ENCODE measurements at regions not wholly inside any gene's neighbourhood (a gene's known extent, or its start where the extent isn't known, plus 50 kb on each side); places are given as distances from the start of the nearest gene placed in this dataset.

GRCh38 chr3:148106062-148106461, 591.6 kb upstream of the AGTR1 start:
- H3K27ac ChIP-seq, result no peak overlapping the region
- TF ChIP-seq CTCF (IDR thresholded peaks at IDR 0.05 in 4 of 5, conservative IDR thresholded peaks at IDR 0.05 in 1 of 5) (no peak), POLR2A (IDR thresholded peaks at IDR 0.05) (no peak)
- ATAC-seq (no peak), DNase-seq (no peak)
- H3K36me3 ChIP-seq, result no peaks in the 10 kb centered on the region
- H3K4me1 ChIP-seq, result no peaks in the 10 kb centered on the region
- intact Hi-C loops (cut with DNase I; ENCODE audit: low total_unique reads) (no loop called here), in situ Hi-C loops (cut with MboI; ENCODE audit: low sequenced_read_pairs in 4 of 4) (no loop called here)
- H3K27me3 ChIP-seq, result no peaks in the 10 kb centered on the region
- H3K9me3 ChIP-seq, result no peaks in the 10 kb centered on the region
- H3K4me3 ChIP-seq, result no peak overlapping the region

- no peaks in the 10 kb centered on the region for H3K27me3 ChIP-seq
- H3K27ac ChIP-seq, result no peak overlapping the region
- no peaks in the 10 kb centered on the region for H3K36me3 ChIP-seq
- ATAC-seq (no peak), DNase-seq (no peak)
- intact Hi-C loops (cut with DNase I; ENCODE audit: low total_unique reads), result no loop called here
- TF ChIP-seq CTCF (IDR thresholded peaks at IDR 0.05 in 4 of 5, conservative IDR thresholded peaks at IDR 0.05 in 1 of 5) (no peak), POLR2A (IDR thresholded peaks at IDR 0.05) (no peak)
- H3K4me1 ChIP-seq, result no peaks in the 10 kb centered on the region
- in situ Hi-C loops (cut with MboI; ENCODE audit: low sequenced_read_pairs in 4 of 4), result no loop called here
- no peak overlapping the region for H3K4me3 ChIP-seq
- H3K9me3 ChIP-seq, result no peaks in the 10 kb centered on the region
Measured at GRCh38 chr3:148126956-148127355, 570.7 kb upstream of the AGTR1 start.

- TF ChIP-seq CTCF (IDR thresholded peaks at IDR 0.05 in 4 of 5, conservative IDR thresholded peaks at IDR 0.05 in 1 of 5) (no peak), POLR2A (IDR thresholded peaks at IDR 0.05) (no peak)
- ATAC-seq (no peak), DNase-seq (no peak)
- in situ Hi-C loops (cut with MboI; ENCODE audit: low sequenced_read_pairs in 4 of 4) (no loop called here), intact Hi-C loops (cut with DNase I; ENCODE audit: low total_unique reads) (no loop called here)
- Histone ChIP-seq H3K27ac (no peak overlapping the region), H3K27me3 (no peaks in the 10 kb centered on the region), H3K36me3 (no peaks in the 10 kb centered on the region), H3K9me3 (no peaks in the 10 kb centered on the region), H3K4me3 (no peak overlapping the region), H3K4me1 (no peaks in the 10 kb centered on the region)
Measured at GRCh38 chr3:148128136-148128535, 569.6 kb upstream of the AGTR1 start.

DNA sequence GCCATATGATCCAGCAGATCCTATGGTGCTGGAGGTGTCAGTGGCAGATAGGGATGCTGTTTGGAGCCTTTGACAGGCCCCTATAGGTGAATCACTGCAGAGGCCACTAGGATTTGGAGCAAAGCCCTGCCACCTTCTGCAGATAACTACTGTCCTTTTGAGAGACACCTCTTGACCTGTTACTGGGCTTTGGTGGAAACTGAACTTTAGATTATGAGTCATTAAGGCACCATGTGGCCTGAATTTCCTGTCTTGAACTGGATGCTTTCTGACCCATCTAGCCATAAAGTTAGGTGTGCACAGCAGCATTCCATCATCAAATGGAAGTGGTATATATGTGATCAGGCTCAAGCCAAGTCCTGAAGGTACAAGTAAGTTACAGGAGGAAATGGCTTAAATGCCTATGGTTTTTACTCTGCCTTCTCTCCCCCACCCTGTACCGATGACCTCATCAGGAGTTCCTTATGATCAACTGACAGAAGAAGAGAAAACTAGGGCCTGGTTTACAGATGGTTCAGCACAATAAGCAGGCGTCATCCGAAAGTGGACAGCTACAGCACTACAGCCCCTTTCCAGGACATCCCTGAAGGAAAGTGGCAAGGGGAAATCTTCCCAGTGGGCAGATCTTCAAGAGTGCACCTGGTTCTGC, 565.6 kb upstream of the AGTR1 start:
- no peak for ATAC-seq
- H3K9me3 ChIP-seq, result no peaks in the 10 kb centered on the region
- DNase-seq, result no peak
- H3K27me3 ChIP-seq, result no peaks in the 10 kb centered on the region
- no peak overlapping the region for H3K27ac ChIP-seq
- no peak for TF ChIP-seq CTCF (IDR thresholded peaks at IDR 0.05 in 4 of 5, conservative IDR thresholded peaks at IDR 0.05 in 1 of 5)
- TF ChIP-seq POLR2A (IDR thresholded peaks at IDR 0.05), result no peak
- H3K4me1 ChIP-seq, result no peaks in the 10 kb centered on the region
- H3K36me3 ChIP-seq, result no peaks in the 10 kb centered on the region
- intact Hi-C loops (cut with DNase I; ENCODE audit: low total_unique reads), result no loop called here
- H3K4me3 ChIP-seq, result no peak overlapping the region
- in situ Hi-C loops (cut with MboI; ENCODE audit: low sequenced_read_pairs in 4 of 4), result no loop called here

GRCh38 chr3:148136816-148137215, 560.9 kb upstream of the AGTR1 start:
- no peaks in the 10 kb centered on the region for H3K27me3 ChIP-seq
- in situ Hi-C loops (cut with MboI; ENCODE audit: low sequenced_read_pairs in 4 of 4) (no loop called here), intact Hi-C loops (cut with DNase I; ENCODE audit: low total_unique reads) (no loop called here)
- ATAC-seq (no peak), DNase-seq (no peak)
- no peak for TF ChIP-seq CTCF (IDR thresholded peaks at IDR 0.05 in 4 of 5, conservative IDR thresholded peaks at IDR 0.05 in 1 of 5)
- TF ChIP-seq POLR2A (IDR thresholded peaks at IDR 0.05), result no peak
- no peaks in the 10 kb centered on the region for H3K9me3 ChIP-seq
- H3K27ac ChIP-seq, result no peak overlapping the region
- H3K36me3 ChIP-seq, result no peaks in the 10 kb centered on the region
- no peak overlapping the region for H3K4me3 ChIP-seq
- no peaks in the 10 kb centered on the region for H3K4me1 ChIP-seq
